CD8-positive, alpha-beta memory T cell (primary cell): ENCODE measurements at regions not wholly inside any gene's neighbourhood (a gene's known extent, or its start where the extent isn't known, plus 50 kb on each side); places are given as distances from the start of the nearest gene placed in this dataset.

Experiments used
- CTCF ChIA-PET: fragments of 350-600 bp; sonication (Branson Sonifier 250); formaldehyde crosslinking; loops from one replicate; lab custom pipeline; 2021; ENCODE audit warnings: antibody characterized with exemption; lab: Charles Lee
- POLR2A ChIA-PET: fragments of 350-600 bp; sonication (Branson Sonifier 250); formaldehyde crosslinking; loops from one replicate; lab custom pipeline; 2021; ENCODE audit warnings: antibody characterized with exemption; lab: Charles Lee
- DNase-seq, 5 donors: peaks; one replicate each; pipeline versions ENCODE4 v3.0.0 to v3.0.0-alpha.2; 2020 to 2022; ENCODE audit warnings: mixed read lengths in 1 of 5
- H3K27ac ChIP-seq: one replicate; pipeline ENCODE4 v1.7.0; 2013; ENCODE audit warnings: low read depth, mild to moderate bottlenecking, low read length, moderate library complexity
- H3K27me3 ChIP-seq: 2 replicates; pipeline ENCODE4 v1.7.0; 2013; ENCODE audit warnings: low read length, mild to moderate bottlenecking; ENCODE audit not compliant: insufficient read depth, poor library complexity, severe bottlenecking
- H3K36me3 ChIP-seq: 2 replicates; pipeline ENCODE4 v1.7.0; 2013; ENCODE audit warnings: mild to moderate bottlenecking, low read length, moderate library complexity; ENCODE audit not compliant: insufficient read depth
- H3K4me1 ChIP-seq: 2 replicates; pipeline ENCODE4 v1.7.0; 2013; ENCODE audit warnings: mild to moderate bottlenecking, low read length, moderate library complexity; ENCODE audit not compliant: insufficient read depth
- H3K4me3 ChIP-seq: 2 replicates; pipeline ENCODE4 v1.7.0; 2013; ENCODE audit warnings: mild to moderate bottlenecking, low read length
- H3K9me3 ChIP-seq: 2 replicates; pipeline ENCODE4 v1.7.0; 2013; ENCODE audit warnings: mild to moderate bottlenecking, low read length
- H3K27ac Mint-ChIP-seq, 8 donors: one replicate each; pipeline ENCODE4 v1.8.0; 2020 to 2021; ENCODE audit warnings: mixed read lengths in 8 of 8, mild to moderate bottlenecking in 6 of 8, inconsistent platforms in 3 of 8, moderate library complexity in 3 of 8
- H3K27me3 Mint-ChIP-seq, 2 donors: one replicate each; pipeline ENCODE4 v1.8.0; 2020 to 2021; ENCODE audit warnings: mixed read lengths in 2 of 2, mild to moderate bottlenecking in 1 of 2, moderate library complexity in 1 of 2
- H3K36me3 Mint-ChIP-seq, 3 donors: one replicate each; pipeline ENCODE4 v1.8.0; 2020 to 2021; ENCODE audit warnings: mixed read lengths in 3 of 3, inconsistent platforms in 1 of 3, mild to moderate bottlenecking in 1 of 3
- H3K4me1 Mint-ChIP-seq, 3 donors: one replicate each; pipeline ENCODE4 v1.8.0; 2020 to 2021; ENCODE audit warnings: mixed read lengths in 3 of 3, inconsistent platforms in 1 of 3, mild to moderate bottlenecking in 1 of 3
- H3K4me3 Mint-ChIP-seq, 7 donors: one replicate each; pipeline ENCODE4 v1.8.0; 2020 to 2021; ENCODE audit warnings: mixed read lengths in 7 of 7, mild to moderate bottlenecking in 6 of 7, moderate library complexity in 4 of 7, inconsistent platforms in 2 of 7
- H3K9me3 Mint-ChIP-seq, 5 donors: one replicate each; pipeline ENCODE4 v1.8.0; 2020 to 2022; ENCODE audit warnings: mixed read lengths in 5 of 5, mild to moderate bottlenecking in 3 of 5, moderate library complexity in 2 of 5, inconsistent platforms in 1 of 5

GRCh38 chr11:110032957-110033570 is 60.1 kb upstream of the ZC3H12C start:
- Mint-ChIP-seq H3K27ac (peak overlapping the region in 1 of 8 donors; percentile 73), H3K9me3 (no peaks in the 10 kb centered on the region), H3K36me3 (no peaks in the 10 kb centered on the region), H3K27me3 (no peaks in the 10 kb centered on the region), H3K4me3 (no peak overlapping the region), H3K4me1 (no peaks in the 10 kb centered on the region)
- H3K4me1 ChIP-seq: no peaks in the 10 kb centered on the region
- H3K27me3 ChIP-seq: no peaks in the 10 kb centered on the region
- no peak overlapping the region for H3K4me3 ChIP-seq
- no peaks in the 10 kb centered on the region for H3K36me3 ChIP-seq
- no peaks in the 10 kb centered on the region for H3K9me3 ChIP-seq
- CTCF ChIA-PET: no interaction called here
- POLR2A ChIA-PET: no interaction called here
- no peak for DNase-seq
- no peak overlapping the region for H3K27ac ChIP-seq

- Mint-ChIP-seq H3K36me3 (no peaks in the 10 kb centered on the region), H3K4me1 (no peaks in the 10 kb centered on the region), H3K4me3 (no peak overlapping the region), H3K27me3 (no peaks in the 10 kb centered on the region), H3K27ac (no peak overlapping the region), H3K9me3 (no peaks in the 10 kb centered on the region)
- no peak overlapping the region for H3K4me3 ChIP-seq
- H3K36me3 ChIP-seq: no peaks in the 10 kb centered on the region
- no peaks in the 10 kb centered on the region for H3K4me1 ChIP-seq
- H3K9me3 ChIP-seq: no peaks in the 10 kb centered on the region
- H3K27me3 ChIP-seq: no peaks in the 10 kb centered on the region
- no peak overlapping the region for H3K27ac ChIP-seq
- CTCF ChIA-PET: no interaction called here
- no peak for DNase-seq
- POLR2A ChIA-PET: no interaction called here
These were observed 58.4 kb upstream of the ZC3H12C start for GRCh38 chr11:110034806-110035205.

- CTCF ChIA-PET: interaction anchor here (0.7 kb wide), 1 partner anchor 332 kb away, joined by 3 read pairs; no protein-coding TSS in a partner anchor
These were observed 57.8 kb upstream of the ZC3H12C start for GRCh38 chr11:110035357-110035756.

GRCh38 chr11:110038201-110038600 is 55.0 kb upstream of the ZC3H12C start:
- Histone ChIP-seq H3K4me3 (no peak overlapping the region), H3K4me1 (no peaks in the 10 kb centered on the region), H3K27me3 (no peaks in the 10 kb centered on the region), H3K9me3 (no peaks in the 10 kb centered on the region), H3K36me3 (no peaks in the 10 kb centered on the region), H3K27ac (no peak overlapping the region)
- Mint-ChIP-seq H3K4me1 (no peaks in the 10 kb centered on the region), H3K9me3 (no peaks in the 10 kb centered on the region), H3K27me3 (peaks cover 4 to 9% of the 10 kb centered on the region in 2 donors), H3K36me3 (peaks cover 0 to 2% (median 0%) of the 10 kb centered on the region in 3 donors), H3K27ac (no peak overlapping the region), H3K4me3 (no peak overlapping the region)
- POLR2A ChIA-PET: no interaction called here
- no peak for DNase-seq
- CTCF ChIA-PET: no interaction called here

More at GRCh38 chr11:110035357-110035756, 57.8 kb upstream of the ZC3H12C start:
- Histone ChIP-seq H3K27me3 (no peaks in the 10 kb centered on the region), H3K36me3 (no peaks in the 10 kb centered on the region), H3K4me3 (no peak overlapping the region), H3K4me1 (no peaks in the 10 kb centered on the region), H3K9me3 (no peaks in the 10 kb centered on the region), H3K27ac (no peak overlapping the region)
- DNase-seq: no peak
- Mint-ChIP-seq H3K4me1 (no peaks in the 10 kb centered on the region), H3K27ac (no peak overlapping the region), H3K36me3 (no peaks in the 10 kb centered on the region), H3K4me3 (no peak overlapping the region), H3K9me3 (no peaks in the 10 kb centered on the region), H3K27me3 (no peaks in the 10 kb centered on the region)
- POLR2A ChIA-PET: no interaction called here
